Stimulated activated CD4-positive, alpha-beta T cell treated with anti-CD3 and anti-CD28 coated beads, Interleukin-1b, Interleukin-23, amount 100 ng/mL, for 48 hours (primary cell): ENCODE measurements at regions not wholly inside any gene's neighbourhood (a gene's known extent, or its start where the extent isn't known, plus 50 kb on each side); places are given as distances from the start of the nearest gene placed in this dataset.

Experiments
- DNase-seq: peaks from one replicate; pipeline ENCODE4 v3.0.0-alpha.2; 2020

DNA sequence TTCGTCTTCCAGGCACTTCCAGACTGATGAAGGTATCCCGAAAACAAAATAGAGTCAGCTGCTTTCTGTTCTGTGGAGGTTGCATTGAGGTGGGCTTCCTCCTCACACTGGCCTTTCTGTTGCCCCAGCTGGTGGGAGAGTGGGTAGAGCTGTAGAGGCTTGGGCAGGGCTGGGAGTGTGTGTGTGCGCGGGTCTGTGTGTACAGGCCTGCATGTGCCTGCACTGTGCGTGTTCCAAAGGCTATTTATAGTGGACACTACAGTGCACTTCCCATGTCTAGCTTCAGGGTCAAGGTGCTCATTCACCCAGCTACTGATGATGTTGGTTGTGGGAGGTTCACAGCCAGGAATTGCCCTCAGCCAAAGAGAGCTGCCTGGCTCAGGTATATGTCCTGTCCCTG is 260.1 kb upstream of the HABP2 start:
- DNase-seq: no peak

DNA sequence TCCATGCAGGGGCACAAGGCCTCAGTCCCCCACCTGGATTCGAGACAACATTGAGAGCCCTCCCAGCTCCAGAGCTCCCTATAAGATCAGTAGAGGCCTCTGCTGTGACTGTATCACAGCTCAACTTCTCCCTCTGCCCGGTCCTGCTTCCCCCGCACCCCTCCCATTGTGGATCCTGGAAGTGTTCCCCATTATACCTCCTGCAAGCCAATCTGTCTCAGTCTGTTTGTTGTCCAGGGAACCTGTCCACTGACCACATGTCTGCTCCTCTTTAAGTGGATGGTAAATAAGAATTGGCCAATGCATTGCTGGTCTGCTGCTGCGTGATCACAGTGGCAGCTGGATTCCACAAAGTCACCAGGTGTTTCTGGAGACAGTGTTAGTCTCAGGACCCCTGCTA is 259.7 kb upstream of the HABP2 start:
- DNase-seq: no peak

DNA sequence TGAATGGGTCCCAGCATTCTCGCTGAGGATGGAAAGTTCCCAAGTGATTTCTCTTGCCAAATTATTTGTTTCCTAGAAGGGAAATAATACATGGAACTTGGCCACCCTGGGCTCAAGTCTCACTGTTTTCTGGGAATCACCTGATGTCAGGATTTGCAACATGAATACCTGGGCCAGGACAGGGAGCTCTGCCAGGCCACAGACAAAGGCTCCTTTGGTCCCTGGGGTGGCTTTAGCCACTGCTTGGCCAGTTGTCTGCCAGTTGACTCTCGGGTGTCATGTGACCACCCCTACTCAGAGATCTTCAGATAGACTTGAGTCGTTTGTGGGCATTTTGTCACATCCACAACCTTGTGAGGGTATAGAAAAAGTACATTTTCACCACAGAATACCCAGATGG is 258.0 kb upstream of the HABP2 start:
- no peak for DNase-seq

DNA sequence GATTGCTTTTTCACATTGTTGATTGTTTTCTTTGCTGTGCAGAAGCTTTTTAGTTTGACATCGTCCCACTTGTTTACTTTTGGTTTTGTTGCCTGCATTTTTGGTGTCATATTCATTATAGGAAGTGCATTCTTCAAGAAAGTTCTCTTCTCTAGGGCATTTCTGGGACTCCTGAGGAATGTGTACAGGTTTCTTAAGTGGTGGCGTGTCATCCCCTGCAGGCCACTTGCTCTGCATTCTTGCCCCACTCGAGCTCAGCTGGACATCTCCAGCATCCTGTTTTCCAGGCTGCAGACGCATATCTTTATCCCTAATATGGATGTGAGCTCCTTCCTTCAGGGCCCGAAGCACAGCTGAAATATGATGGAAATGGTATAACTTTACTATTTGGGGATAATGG is 255.6 kb upstream of the HABP2 start:
- DNase-seq: no peak

DNA sequence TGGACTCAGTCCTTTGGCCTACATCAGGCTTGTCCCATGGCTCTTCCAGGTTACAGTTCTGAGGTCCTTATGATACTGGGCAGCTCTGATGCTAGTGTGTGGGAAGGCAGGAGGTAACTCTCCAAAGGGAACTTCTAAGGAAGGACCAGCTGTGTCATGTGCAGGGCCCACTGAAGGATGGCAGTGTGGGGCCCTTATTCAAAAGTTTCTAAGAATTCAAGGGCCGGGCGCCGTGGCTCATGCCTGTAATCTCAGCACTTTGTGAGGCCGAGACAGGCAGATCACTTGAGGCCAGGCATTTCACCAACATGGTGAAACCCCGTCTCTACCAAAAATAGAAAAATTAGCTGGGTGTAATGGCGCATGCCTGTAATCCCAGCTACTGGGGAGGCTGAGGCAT is 254.2 kb upstream of the HABP2 start:
- no peak for DNase-seq

DNA sequence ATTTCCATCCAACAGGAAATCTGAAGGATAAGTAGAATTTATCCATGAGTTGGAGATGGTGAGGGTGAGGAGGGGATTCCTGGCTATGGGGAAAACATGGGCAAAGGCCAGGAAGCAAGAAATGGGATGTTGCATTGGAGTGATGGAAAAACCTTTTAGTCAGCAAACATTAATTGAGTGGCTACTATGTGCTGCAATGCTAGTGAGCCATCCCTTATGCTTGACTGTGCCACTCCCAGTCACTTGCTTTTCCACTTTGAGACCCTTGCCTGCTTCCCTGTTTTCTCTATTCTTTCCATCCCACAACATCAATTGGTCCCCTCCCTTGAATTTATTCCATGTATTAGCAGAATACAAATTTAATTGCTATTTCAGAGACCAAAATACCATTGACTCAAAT is 252.7 kb upstream of the HABP2 start:
- no peak for DNase-seq

DNA sequence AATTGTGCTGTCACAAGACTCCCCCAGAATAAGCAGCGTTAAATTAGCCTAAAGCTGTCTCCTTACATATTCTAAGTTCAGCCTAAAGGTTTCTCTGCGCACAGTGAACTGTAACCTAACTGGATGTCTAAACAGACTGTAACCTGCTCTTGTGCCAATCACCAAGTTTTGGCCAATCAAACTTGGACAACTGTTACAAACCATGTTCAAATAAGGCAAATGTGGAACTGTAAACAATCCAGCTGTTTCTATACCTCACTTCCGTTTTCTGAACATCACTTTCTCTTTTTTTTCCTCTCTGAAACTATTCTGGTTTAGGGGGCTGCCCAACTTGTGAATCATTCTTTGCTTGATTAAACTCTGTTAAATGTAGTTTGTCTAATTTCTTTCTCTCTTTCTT is 252.2 kb upstream of the HABP2 start:
- no peak for DNase-seq

DNA sequence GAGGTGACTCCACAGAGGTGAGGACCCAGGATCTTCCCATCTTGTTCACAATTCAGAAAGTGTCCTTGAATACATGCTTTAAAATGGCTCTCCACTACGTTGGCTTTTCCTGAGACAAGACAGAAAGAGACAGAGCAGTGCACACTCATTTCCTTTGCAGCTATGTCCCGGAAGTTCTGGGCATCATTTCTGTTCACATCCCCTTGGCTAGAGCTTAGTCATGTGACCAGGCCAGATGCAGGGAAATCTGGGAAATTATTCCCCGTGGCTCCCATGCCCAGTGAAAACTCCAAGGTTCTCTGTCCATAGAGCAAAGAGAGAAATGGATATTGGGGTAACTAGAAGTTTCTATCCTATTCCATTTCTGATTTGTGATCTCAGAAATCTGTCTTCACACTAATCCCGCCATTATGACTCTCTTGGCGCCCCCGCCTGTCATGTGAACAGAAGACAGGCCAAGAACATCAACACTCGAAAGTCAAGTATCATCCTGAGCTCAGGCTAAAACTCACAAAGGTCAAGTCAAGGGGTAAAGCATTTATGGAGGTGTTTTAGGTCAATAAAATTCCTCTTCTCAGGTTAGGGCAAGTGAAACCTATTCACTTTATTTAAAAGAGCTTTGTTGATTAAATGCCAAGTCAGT is 251.4 kb upstream of the HABP2 start:
- no peak for DNase-seq

DNA sequence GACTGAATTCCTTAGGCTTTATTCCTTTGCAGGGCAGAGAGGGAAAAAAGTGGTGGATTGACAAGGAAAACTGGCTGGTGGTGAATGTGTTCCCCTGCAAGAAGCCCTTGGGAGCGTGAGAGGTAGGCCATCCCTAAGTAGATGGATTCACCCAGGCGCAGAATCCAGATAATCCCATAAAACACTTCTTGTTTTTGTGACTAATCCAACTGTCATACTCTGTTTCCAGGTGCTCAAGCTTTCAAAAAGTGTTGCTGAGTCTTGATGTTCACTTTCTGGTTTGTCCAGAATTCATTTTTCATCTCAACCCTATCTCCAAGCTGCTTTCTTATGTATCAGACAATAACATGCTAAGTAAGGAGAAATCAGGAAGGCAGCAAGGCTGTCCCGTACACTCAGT is 250.8 kb upstream of the HABP2 start:
- no peak for DNase-seq

DNA sequence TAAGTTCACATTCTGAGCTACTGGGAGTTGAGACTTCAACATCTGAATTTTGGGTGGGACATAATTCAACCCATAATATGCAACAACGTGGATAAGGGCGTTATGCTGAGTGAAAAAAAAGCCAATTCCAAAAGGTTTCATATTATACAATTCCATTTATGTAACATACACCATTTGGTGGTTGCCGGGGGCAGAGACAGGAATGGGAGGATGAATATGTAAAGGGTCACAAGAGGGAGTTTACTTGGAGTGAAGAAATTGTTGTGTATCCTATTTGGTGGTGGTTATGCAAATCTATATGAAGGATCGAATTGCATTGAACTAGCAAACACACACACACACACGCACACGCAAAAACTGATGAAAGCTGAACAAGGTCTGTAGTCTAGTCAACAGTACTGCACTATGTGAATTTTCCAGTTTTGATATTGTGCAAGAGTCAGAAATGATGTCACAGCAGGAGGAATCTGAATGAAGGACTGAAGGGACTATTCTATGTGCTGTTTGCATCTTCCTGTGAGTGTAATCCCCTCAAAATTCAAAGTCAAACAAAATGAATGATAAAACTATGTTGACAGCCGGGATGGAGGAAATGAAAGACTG is 249.2 kb upstream of the HABP2 start:
- DNase-seq: no peak

DNA sequence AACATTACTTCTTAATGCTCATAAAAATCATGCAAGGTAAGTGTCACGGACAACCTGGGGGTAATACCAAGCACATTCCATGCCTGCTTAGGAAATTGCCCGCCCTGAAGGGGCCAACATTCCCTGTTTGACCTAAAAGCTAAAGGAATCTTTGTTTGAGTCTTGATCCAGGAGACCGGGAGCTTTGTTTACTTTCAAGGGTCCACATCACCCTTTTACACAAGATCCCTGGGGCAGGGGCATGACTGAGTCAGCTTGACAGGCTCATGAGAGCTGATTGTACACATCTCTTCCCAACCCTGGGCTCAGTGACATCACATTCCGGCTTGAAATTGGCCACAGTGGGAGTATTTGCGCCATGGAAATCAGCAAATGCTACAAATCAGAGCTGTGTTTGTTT is 248.1 kb upstream of the HABP2 start:
- no peak for DNase-seq

DNA sequence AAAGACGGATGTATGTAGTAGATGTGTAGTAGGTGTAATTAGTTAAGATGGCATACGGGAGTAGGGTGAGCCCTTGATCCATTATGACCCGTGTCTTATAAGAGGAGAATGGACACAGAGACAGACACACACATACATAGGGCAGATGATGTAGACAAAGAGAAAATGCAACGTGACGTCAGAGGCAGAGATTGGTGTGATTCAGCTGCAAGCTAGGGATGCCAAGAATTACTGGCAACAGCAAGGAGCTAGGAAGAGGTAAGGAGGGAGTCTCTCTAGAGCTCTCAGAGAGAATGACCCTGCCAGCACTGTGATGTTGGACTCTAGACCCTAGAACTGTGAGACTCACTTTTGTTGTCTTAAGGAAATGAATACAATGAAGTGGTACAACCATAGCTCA is 247.0 kb upstream of the HABP2 start:
- no peak for DNase-seq

DNA sequence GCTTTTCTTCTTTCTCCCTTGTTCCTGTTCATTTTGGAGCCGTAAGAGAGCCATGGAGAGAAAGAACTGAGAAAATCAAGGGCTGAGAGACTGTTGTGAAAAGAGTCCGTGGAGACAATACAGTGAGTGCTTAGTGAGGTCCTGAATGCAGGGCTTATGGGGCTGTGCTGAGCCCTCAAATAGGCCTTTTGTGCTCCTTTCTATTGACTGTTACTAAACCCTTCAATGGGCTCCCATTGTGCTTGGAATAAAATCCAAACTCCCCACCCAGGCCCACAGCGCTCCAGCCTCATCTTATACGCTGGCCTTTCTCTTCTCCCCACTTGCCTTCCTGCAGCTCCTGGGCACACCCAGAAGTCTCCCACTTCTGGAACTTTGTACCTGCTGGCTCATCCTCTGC is 243.1 kb upstream of the HABP2 start:
- DNase-seq: no peak

DNA sequence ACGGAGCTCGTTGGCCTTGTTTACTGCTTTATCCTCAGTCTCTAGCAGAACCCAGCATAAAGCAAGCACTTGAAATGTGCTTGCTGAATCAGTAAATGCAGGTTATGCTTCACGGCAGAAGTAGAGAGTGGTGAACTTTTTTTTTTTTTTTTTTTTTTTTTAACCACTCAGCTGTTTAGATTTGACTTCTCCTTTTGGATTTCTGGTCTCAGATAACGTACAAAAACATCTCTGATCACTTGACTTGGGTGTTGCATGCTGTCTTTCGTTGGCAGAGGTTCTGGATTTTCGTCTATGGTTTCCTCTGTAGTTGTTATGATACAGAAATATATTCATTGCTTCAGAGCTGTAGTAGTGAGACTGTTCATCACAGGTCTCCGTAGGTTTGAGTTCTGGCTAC is 242.5 kb upstream of the HABP2 start:
- DNase-seq: no peak

DNA sequence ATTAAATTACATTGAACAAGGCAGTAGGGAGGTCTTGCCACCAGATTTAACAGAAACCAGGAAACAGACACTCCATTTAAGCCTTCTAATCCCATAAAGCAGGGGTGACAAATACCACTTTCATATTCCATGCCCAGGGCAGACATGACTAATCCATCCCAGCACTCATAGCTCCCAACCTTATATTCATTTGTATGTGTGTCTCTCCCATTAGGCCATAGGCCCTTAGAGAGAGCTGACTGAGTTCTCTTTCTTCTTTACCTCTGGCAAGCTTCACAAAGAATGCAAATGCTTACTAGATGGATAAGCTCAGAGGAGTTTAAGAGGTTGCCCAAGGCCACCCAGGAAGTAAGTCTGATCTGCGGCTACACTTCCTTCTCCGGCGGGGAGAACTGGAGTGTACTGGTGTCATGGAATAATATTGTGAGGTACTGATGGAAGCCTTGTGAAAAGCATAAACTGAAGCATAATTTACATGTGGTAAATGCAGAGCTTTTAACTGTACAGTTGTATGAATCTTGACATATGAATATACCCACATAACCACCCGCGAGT is 239.7 kb upstream of the HABP2 start:
- no peak for DNase-seq

DNA sequence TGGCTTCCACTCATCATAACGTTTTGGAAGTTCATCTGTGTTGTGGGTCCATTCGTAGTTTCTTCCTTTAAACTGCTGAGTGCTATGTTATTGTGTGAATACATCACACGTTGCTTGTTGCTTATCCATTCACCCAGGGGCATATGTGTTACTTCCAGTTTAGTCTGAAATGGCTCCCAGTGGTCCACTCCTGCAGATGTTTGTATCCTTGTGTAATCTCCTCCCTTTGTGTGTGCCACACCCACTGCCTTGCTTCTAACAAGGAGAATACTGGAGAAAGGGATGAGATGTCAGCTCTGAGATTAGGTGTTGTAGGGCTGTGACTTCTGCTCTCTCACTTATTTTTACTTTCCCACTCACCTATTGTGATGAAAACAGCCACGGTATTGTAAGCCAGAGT is 239.1 kb upstream of the HABP2 start:
- no peak for DNase-seq

DNA sequence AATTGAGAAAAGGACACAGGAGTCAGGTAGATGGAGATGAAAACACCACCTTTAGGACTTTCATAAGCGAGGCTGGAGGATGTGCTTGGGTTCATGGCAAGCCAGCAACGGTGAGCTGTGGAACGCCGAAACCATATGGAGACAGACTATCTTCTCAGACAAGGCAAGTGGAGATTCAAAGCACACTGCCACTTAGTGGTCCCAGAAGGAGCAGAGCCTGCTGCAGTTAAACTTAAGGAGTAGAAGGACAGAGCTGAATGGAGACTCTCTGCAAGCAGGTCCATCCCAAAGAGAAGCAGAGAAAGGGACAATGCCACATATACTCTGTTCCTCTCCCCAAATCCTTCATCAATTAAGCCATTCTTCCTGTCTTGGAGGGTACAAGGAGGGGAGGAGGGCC is 236.3 kb upstream of the HABP2 start:
- no peak for DNase-seq

DNA sequence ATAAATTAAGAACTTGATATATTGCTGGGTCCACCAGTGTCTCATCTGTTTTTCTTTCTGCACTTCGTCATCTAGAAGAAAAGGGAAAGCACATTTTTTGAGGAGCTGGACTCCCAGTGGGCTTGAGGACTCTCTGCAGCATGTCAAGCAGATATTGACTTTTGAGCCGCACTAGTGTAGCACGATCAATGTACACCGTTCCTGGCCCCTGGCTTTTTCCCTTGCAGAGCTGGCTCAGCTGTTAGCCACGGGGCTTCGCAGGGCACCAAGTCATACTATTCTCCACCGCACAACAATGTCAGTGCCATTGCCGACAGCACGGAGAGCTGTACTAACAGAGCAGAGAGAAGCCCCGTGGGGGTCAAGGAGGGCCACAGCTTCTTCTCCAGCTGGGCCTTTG is 235.4 kb upstream of the HABP2 start:
- no peak for DNase-seq

DNA sequence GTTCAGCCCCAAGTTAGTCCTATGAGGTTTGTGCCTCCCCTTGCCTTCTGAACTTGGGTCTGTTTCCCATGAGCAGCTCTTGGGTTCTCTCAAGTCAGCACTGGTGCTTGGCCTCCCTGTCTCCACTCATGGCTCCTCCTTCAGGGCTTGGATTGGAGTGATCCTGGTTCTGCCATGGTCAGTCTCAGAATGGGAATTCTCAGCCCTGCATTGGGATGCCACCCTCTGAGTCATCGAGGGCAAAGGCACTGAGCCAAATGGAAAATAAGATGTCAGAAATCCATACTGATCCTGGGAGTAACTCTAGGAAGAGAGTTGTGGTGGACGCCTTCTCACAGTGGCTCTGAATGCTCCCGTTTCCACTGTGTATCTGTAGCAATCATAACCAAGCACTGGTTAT is 233.4 kb upstream of the HABP2 start:
- DNase-seq: no peak

DNA sequence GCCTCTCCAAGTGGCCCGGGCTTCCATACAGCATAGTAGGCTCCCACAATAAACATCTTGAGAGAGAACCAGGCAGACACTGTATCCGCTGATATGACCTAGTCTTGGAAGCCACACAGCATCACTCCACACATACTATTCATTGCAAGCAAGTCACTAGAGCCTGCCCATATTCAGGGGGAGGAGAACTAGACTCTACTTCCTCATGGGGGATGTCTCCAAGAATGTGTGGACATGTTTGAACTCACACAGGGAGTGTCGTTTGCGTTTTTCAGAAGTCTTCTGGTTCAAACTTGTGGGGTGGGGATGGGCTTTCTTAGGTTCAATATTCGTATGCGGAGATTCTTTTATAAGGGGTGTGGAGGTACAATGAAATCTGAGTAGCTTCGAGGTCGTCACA is 232.6 kb upstream of the HABP2 start:
- DNase-seq: no peak

DNA sequence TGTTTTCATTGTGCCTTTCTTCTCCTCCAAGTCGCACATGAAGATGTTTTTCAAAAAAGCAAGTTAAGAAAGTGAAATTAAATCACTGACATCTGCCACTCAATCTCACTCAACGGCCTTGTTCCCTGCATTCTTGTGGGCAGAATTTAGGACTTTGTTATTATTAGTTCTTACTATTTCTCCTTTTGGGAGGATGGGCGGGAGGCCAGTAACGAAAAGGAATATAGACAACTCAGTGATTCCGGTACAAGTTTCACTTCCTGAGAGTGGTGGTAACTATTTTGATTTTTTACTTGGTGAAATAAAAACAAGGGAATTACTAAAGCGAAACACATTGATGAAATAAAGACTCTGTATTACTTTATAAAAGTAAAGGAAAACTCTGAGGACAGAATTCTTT is 231.9 kb upstream of the HABP2 start:
- no peak for DNase-seq

DNA sequence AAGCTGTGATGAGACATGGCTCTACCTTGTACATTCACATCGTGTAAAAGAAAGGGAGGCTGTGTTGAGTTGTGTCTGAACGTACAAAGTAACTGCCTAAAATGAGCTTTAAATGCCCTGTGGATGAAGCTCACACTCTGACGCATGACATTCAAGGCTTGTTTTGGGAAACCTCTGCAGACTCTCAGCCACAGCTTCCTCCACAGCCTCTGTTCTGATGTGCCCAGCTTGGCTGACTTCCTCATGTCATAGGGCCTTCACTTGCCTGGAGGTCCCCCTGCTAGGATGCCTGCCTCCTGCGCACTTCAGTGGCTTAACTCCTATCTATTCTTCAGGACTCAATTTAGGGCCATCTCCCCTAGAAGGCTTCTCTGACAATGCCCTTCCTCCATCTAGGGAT is 230.0 kb upstream of the HABP2 start:
- no peak for DNase-seq

DNA sequence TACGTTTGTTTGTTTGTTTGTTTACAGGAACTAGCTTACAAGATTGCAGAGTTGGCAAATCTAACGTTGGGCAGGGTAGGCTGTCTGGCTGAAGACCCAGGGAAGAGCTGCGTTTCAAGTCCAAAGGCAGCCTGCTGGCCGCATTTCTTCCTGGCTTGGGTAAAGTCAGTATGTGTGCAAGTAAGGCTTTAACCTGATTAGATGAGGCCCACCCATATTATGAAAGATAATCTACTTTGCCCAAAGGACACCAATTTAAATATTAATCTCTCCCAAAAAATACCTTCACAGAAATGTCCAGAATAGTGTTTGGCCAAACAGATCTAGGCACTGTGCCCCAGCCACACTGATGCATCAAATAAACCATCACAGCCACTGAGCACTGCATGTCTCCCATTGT is 228.9 kb upstream of the HABP2 start:
- no peak for DNase-seq

DNA sequence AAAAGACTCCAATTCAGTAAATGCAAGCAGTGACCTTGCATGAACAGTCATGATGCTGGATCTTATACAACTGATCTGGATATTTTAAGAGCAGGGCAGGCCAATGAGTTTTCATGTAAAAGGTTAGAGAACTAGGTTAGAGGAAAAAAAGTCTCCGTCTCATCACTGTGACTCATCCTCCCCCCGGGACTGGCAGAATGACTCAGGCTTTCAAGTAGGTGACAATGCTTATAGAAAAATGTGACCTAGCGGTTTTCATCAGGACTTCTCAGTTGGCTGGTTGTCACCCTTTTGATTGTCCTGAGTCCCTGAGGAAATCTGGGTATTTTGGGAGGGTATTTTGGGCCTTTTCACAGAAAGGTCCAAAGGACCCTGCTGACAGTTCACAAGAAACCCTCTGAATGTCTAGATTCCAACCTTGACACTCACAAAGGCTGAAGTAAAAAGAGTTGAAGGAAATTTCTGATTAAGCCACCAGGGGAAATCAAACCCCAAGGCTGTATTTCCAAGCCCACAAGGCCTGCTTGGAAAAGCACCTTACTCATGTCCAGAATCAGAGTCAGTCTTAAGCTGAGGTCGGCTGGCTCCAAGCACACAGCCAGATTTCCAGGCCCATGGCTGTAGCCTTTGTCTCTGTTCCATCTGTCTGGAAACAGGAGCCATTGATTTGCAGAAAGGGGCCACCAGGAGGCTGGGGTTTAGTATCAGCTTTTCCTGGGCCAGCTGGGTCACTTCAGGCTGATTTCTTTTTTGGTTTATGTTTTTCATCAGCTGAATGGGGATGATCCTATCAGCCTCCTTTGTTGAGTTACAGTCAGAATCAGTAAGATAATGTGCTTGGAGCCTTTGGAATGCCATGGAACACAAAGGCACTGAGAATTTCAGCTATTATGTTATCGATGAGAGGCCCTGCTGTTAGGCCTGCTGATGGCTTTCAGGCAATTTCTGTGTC is 226.4 kb upstream of the HABP2 start:
- peak; percentile 55 for DNase-seq
